ENCODE measurements at regions not wholly inside any gene's neighbourhood (a gene's known extent, or its start where the extent isn't known, plus 50 kb on each side); places are given as distances from the start of the nearest gene placed in this dataset.

GRCh38 chr5:36397901-36398536 is 96.3 kb upstream of the RANBP3L start:
- Histone ChIP-seq H3F3A (ENCODE audit: control insufficient read depth, insufficient read depth) (peaks cover 14% of the 10 kb centered on the region), H3K27ac (ENCODE audit: low read depth, low read length) (peak overlapping the region; percentile 75), H3K79me2 (ENCODE audit: control insufficient read depth, low read length) (no peaks in the 10 kb centered on the region), H3K27me3 (ENCODE audit: control insufficient read depth, low read length) (no peaks in the 10 kb centered on the region), H4K20me1 (ENCODE audit: control insufficient read depth, insufficient read depth, low read depth, low read length) (no peaks in the 10 kb centered on the region), H3K4me3 (ENCODE audit: low read length) (no peak overlapping the region), H3K4me1 (ENCODE audit: control insufficient read depth, low read length) (peaks cover 55% of the 10 kb centered on the region), H3K9me2 (replicated peaks; ENCODE audit: control insufficient read depth, low read length) (no peaks in the 10 kb centered on the region), H3K36me3 (ENCODE audit: control insufficient read depth, low read length) (no peaks in the 10 kb centered on the region), H3K9me3 (ENCODE audit: control insufficient read depth, insufficient read depth, low read length) (no peaks in the 10 kb centered on the region), H3K4me2 (ENCODE audit: low read length) (peak overlapping the region; percentile 24)
- peak; percentile 47 for TF ChIP-seq CTCF (IDR thresholded peaks at IDR 0.05; ENCODE audit: low read depth, low read length, poor library complexity, severe bottlenecking)
- no peak for TF ChIP-seq EZH2phosphoT487 (IDR thresholded peaks at IDR 0.05; ENCODE audit: borderline replicate concordance, low read length)

- Histone ChIP-seq H3K9me3 (ENCODE audit: control insufficient read depth, insufficient read depth, low read length) (no peaks in the 10 kb centered on the region), H3K4me3 (ENCODE audit: low read length) (no peak overlapping the region), H3K79me2 (ENCODE audit: control insufficient read depth, low read length) (no peaks in the 10 kb centered on the region), H3K27ac (ENCODE audit: low read depth, low read length) (no peak overlapping the region), H3K9me2 (replicated peaks; ENCODE audit: control insufficient read depth, low read length) (no peaks in the 10 kb centered on the region), H4K20me1 (ENCODE audit: control insufficient read depth, insufficient read depth, low read depth, low read length) (no peaks in the 10 kb centered on the region), H3F3A (ENCODE audit: control insufficient read depth, insufficient read depth) (0 out of 2 replicates have a peak, but pooled peaks cover 3% of the 10 kb centered on the region), H3K4me2 (ENCODE audit: low read length) (no peak overlapping the region), H3K27me3 (ENCODE audit: control insufficient read depth, low read length) (no peaks in the 10 kb centered on the region), H3K36me3 (ENCODE audit: control insufficient read depth, low read length) (no peaks in the 10 kb centered on the region), H3K4me1 (ENCODE audit: control insufficient read depth, low read length) (peaks cover 45% of the 10 kb centered on the region)
- TF ChIP-seq CTCF (IDR thresholded peaks at IDR 0.05; ENCODE audit: low read depth, low read length, poor library complexity, severe bottlenecking) (no peak), EZH2phosphoT487 (IDR thresholded peaks at IDR 0.05; ENCODE audit: borderline replicate concordance, low read length) (no peak)
Observed at GRCh38 chr5:36402512-36402906, 100.8 kb upstream of the RANBP3L start.

DNA sequence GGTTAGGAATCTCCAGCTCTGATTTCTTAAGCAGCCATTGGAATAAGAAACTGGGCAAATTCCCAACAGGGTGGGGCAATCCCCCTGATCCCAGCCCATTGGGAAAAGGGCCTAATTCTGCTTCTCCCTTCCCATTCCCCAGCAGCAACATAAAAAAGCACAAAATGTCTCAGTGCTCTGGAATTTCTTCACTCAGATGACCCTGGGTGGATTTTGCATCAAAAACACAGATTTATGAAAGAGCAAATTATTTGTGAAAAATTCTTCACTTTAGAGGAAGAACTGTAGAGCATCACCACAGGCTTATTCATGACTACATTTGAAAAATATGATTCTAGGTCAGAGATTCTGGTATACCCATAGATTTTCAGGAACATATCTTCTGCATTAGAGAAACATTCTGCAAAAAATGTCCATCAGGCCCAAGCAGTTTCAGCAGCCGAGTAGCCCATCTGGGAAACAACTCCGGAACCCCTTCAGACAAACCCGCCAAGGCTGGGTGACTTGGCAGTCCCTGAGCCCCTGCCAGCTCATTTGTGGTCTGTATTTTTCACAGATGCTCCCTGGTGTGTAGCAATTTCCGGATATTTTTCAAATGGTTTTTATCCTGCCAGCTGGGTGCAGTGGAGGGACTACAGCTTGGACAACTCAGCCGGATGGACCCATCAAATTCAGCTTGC is 102.1 kb upstream of the RANBP3L start:
- H3K4me2 ChIP-seq (ENCODE audit: low read length), result peak overlapping the region; percentile 22

More for the DNA sequence above, 102.1 kb upstream of the RANBP3L start:
- H3K27me3 ChIP-seq (ENCODE audit: control insufficient read depth, low read length), result no peaks in the 10 kb centered on the region
- H3K4me3 ChIP-seq (ENCODE audit: low read length), result no peak overlapping the region
- peak overlapping the region; percentile 14 for H3K27ac ChIP-seq (ENCODE audit: low read depth, low read length)
- H3K36me3 ChIP-seq (ENCODE audit: control insufficient read depth, low read length), result no peaks in the 10 kb centered on the region
- H3K9me3 ChIP-seq (ENCODE audit: control insufficient read depth, insufficient read depth, low read length), result no peaks in the 10 kb centered on the region
- H4K20me1 ChIP-seq (ENCODE audit: control insufficient read depth, insufficient read depth, low read depth, low read length), result no peaks in the 10 kb centered on the region
- H3K4me1 ChIP-seq (ENCODE audit: control insufficient read depth, low read length), result peaks cover 38% of the 10 kb centered on the region
- no peaks in the 10 kb centered on the region for H3F3A ChIP-seq (ENCODE audit: control insufficient read depth, insufficient read depth)
- no peaks in the 10 kb centered on the region for H3K9me2 ChIP-seq (replicated peaks; ENCODE audit: control insufficient read depth, low read length)
- TF ChIP-seq CTCF (IDR thresholded peaks at IDR 0.05; ENCODE audit: low read depth, low read length, poor library complexity, severe bottlenecking) (no peak), EZH2phosphoT487 (IDR thresholded peaks at IDR 0.05; ENCODE audit: borderline replicate concordance, low read length) (no peak)
- no peaks in the 10 kb centered on the region for H3K79me2 ChIP-seq (ENCODE audit: control insufficient read depth, low read length)

Measured in DOHH2 (cell line).